ENCODE measurements at regions not wholly inside any gene's neighbourhood (a gene's known extent, or its start where the extent isn't known, plus 50 kb on each side); places are given as distances from the start of the nearest gene placed in this dataset.

- H3K4me2 ChIP-seq = no peak overlapping the region
- no peaks in the 10 kb centered on the region for H3K36me3 ChIP-seq
- no peaks in the 10 kb centered on the region for H3K27me3 ChIP-seq
- peaks cover 0 to 8% (median 0%) of the 10 kb centered on the region in 10 experiments; a peak in 2 of 20 replicates for H3K4me1 ChIP-seq
- H3K9ac ChIP-seq = no peak overlapping the region
- TF ChIP-seq Cebpa-rat (IDR thresholded peaks at IDR 0.05) = no peak
- no peaks in the 10 kb centered on the region for H4K20me1 ChIP-seq
- H3K9me3 ChIP-seq (replicated peaks in 1 of 11) = no peaks in the 10 kb centered on the region
- H3K4me3 ChIP-seq = no peak overlapping the region
- no peak overlapping the region for H3K27ac ChIP-seq
Observed at GRCh38 chr2:194992648-194993047, 664.4 kb upstream of the SLC39A10 start.

- no peak overlapping the region for H3K9ac ChIP-seq
- no peak overlapping the region for H3K4me3 ChIP-seq
- H3K4me2 ChIP-seq = no peak overlapping the region
- no peak overlapping the region for H3K27ac ChIP-seq
- peaks cover 23 to 34% (median 30%) of the 10 kb centered on the region in 11 experiments for H3K9me3 ChIP-seq (replicated peaks in 1 of 11)
- no peaks in the 10 kb centered on the region; a peak in 1 of 22 replicates for H3K36me3 ChIP-seq
- no peak for TF ChIP-seq Cebpa-rat (IDR thresholded peaks at IDR 0.05)
- no peaks in the 10 kb centered on the region for H3K4me1 ChIP-seq
- H3K27me3 ChIP-seq = no peaks in the 10 kb centered on the region
- H4K20me1 ChIP-seq = no peaks in the 10 kb centered on the region
Observed at GRCh38 chr2:194985258-194985657, 671.8 kb upstream of the SLC39A10 start.

DNA sequence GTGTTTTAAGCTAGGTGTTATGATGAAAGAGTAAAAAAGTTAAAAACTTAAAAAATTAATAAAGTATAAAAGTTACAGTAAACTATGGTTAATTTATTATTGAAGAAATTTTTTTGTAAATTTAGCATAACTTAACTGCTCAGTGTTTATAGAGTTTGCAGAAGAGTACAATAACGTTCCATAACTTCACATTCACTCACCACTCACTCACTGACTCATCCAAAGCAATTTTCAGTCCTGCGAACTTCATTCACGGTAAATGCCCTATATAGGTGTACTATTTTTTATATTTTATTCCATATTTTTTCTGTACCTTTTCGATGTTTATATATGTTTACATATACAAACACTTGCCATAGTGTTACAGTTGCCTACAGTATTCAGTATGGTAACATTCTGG, 694.8 kb upstream of the SLC39A10 start:
- Histone ChIP-seq H3K4me1 (no peaks in the 10 kb centered on the region), H3K9ac (no peak overlapping the region), H3K9me3 (replicated peaks in 1 of 11) (peaks cover 14 to 30% (median 17%) of the 10 kb centered on the region in 11 experiments; a peak in 16 of 22 replicates), H3K27ac (no peak overlapping the region), H3K4me3 (no peak overlapping the region), H3K27me3 (no peaks in the 10 kb centered on the region), H4K20me1 (no peaks in the 10 kb centered on the region), H3K36me3 (no peaks in the 10 kb centered on the region), H3K4me2 (no peak overlapping the region)
- TF ChIP-seq Cebpa-rat (IDR thresholded peaks at IDR 0.05) = no peak

DNA sequence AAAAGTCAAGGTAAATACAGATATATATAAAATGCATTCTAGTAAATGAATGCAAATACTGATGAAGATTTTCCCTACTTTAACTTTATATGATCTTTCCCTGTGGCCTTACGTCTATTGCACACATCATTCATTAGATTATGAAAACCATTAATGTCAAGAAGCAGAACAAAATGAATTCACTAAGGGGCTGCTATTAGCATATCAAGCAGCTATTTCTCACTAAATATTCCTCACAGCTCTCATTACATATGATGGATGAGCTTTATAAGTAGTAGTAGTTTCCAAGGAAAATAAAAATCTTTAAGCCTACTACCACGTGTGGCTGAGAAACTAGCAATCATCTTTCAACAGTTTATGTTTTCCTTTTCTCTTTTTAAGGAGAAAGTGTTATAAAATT, 702.8 kb upstream of the SLC39A10 start:
- Histone ChIP-seq H3K9me3 (replicated peaks in 1 of 11) (peaks cover 0 to 5% (median 0%) of the 10 kb centered on the region in 11 experiments; a peak in 2 of 22 replicates), H3K4me1 (no peaks in the 10 kb centered on the region), H3K4me3 (no peak overlapping the region), H3K4me2 (no peak overlapping the region), H3K36me3 (no peaks in the 10 kb centered on the region), H3K27ac (no peak overlapping the region), H3K9ac (no peak overlapping the region), H4K20me1 (no peaks in the 10 kb centered on the region), H3K27me3 (no peaks in the 10 kb centered on the region)
- no peak for TF ChIP-seq Cebpa-rat (IDR thresholded peaks at IDR 0.05)

GRCh38 chr2:194946826-194947225, 710.2 kb upstream of the SLC39A10 start:
- Histone ChIP-seq H3K27ac (no peak overlapping the region), H3K4me1 (no peaks in the 10 kb centered on the region), H3K4me3 (no peak overlapping the region), H3K27me3 (no peaks in the 10 kb centered on the region), H3K9me3 (replicated peaks in 1 of 11) (no peaks in the 10 kb centered on the region), H4K20me1 (no peaks in the 10 kb centered on the region), H3K4me2 (no peak overlapping the region), H3K9ac (no peak overlapping the region), H3K36me3 (no peaks in the 10 kb centered on the region)
- TF ChIP-seq Cebpa-rat (IDR thresholded peaks at IDR 0.05) = no peak

DNA sequence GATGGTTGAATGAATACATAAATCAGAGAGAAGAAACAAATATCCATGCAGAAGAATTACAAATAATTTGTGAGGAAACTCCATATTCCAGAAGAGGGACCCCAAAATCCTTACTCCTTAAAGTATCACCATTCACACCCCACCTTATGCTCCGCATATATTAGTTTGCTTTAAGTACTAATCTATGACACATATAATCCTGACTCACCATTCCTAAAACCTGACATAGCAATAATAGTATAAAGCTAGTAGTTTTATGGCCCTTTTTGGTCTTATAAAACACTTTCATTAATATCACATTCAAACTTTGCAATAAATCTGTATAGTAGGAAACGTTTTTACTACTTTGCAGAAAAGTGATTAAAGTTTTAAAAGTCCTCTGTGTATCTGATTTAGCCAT, 719.0 kb upstream of the SLC39A10 start:
- no peaks in the 10 kb centered on the region for H3K27me3 ChIP-seq
- H3K9me3 ChIP-seq (replicated peaks in 1 of 11) = no peaks in the 10 kb centered on the region
- H3K27ac ChIP-seq = no peak overlapping the region
- no peaks in the 10 kb centered on the region for H3K4me1 ChIP-seq
- H3K36me3 ChIP-seq = no peaks in the 10 kb centered on the region
- H3K4me3 ChIP-seq = no peak overlapping the region
- no peak overlapping the region for H3K4me2 ChIP-seq
- no peak for TF ChIP-seq Cebpa-rat (IDR thresholded peaks at IDR 0.05)
- no peak overlapping the region for H3K9ac ChIP-seq
- H4K20me1 ChIP-seq = no peaks in the 10 kb centered on the region

GRCh38 chr2:194927489-194927888, 729.5 kb upstream of the SLC39A10 start:
- no peak for TF ChIP-seq Cebpa-rat (IDR thresholded peaks at IDR 0.05)
- H3K4me1 ChIP-seq = no peaks in the 10 kb centered on the region
- H3K36me3 ChIP-seq = no peaks in the 10 kb centered on the region
- no peaks in the 10 kb centered on the region for H3K9me3 ChIP-seq (replicated peaks in 1 of 11)
- no peak overlapping the region for H3K9ac ChIP-seq
- H4K20me1 ChIP-seq = no peaks in the 10 kb centered on the region
- H3K4me3 ChIP-seq = no peak overlapping the region
- no peak overlapping the region for H3K27ac ChIP-seq
- no peaks in the 10 kb centered on the region for H3K27me3 ChIP-seq
- H3K4me2 ChIP-seq = no peak overlapping the region

GRCh38 chr2:194926873-194927272, 730.2 kb upstream of the SLC39A10 start:
- no peaks in the 10 kb centered on the region for H3K36me3 ChIP-seq
- no peaks in the 10 kb centered on the region for H3K27me3 ChIP-seq
- no peaks in the 10 kb centered on the region for H3K9me3 ChIP-seq (replicated peaks in 1 of 11)
- H3K4me2 ChIP-seq = no peak overlapping the region
- no peak overlapping the region for H3K27ac ChIP-seq
- H3K9ac ChIP-seq = no peak overlapping the region
- TF ChIP-seq Cebpa-rat (IDR thresholded peaks at IDR 0.05) = no peak
- H4K20me1 ChIP-seq = no peaks in the 10 kb centered on the region
- no peak overlapping the region for H3K4me3 ChIP-seq
- no peaks in the 10 kb centered on the region for H3K4me1 ChIP-seq

- H3K9ac ChIP-seq = no peak overlapping the region
- H3K9me3 ChIP-seq (replicated peaks in 1 of 11) = no peaks in the 10 kb centered on the region
- no peak overlapping the region for H3K4me2 ChIP-seq
- H3K27me3 ChIP-seq = no peaks in the 10 kb centered on the region
- H3K27ac ChIP-seq = no peak overlapping the region
- H4K20me1 ChIP-seq = no peaks in the 10 kb centered on the region
- no peaks in the 10 kb centered on the region for H3K36me3 ChIP-seq
- H3K4me3 ChIP-seq = no peak overlapping the region
- H3K4me1 ChIP-seq = 0 out of 20 replicates have a peak, but pooled peaks cover 0 to 5% (median 0%) of the 10 kb centered on the region in 10 experiments
- TF ChIP-seq Cebpa-rat (IDR thresholded peaks at IDR 0.05) = no peak
Observed at GRCh38 chr2:194925742-194926141, 731.3 kb upstream of the SLC39A10 start.

GRCh38 chr2:194917519-194917918, 739.5 kb upstream of the SLC39A10 start:
- Histone ChIP-seq H3K4me2 (no peak overlapping the region), H3K9ac (no peak overlapping the region), H4K20me1 (no peaks in the 10 kb centered on the region), H3K4me3 (no peak overlapping the region), H3K36me3 (no peaks in the 10 kb centered on the region), H3K27ac (no peak overlapping the region), H3K4me1 (0 out of 20 replicates have a peak, but pooled peaks cover 0 to 5% (median 0%) of the 10 kb centered on the region in 10 experiments), H3K27me3 (no peaks in the 10 kb centered on the region), H3K9me3 (replicated peaks in 1 of 11) (no peaks in the 10 kb centered on the region)
- no peak for TF ChIP-seq Cebpa-rat (IDR thresholded peaks at IDR 0.05)
